H1 (cell line): ENCODE measurements at regions not wholly inside any gene's neighbourhood (a gene's known extent, or its start where the extent isn't known, plus 50 kb on each side); places are given as distances from the start of the nearest gene placed in this dataset.

Experiments used
- CTCF ChIA-PET: fragments of 300-600 bp; sonication (Branson Sonifier 250); formaldehyde crosslinking; loops from one replicate; lab custom pipeline; 2021; ENCODE audit not compliant: partially characterized antibody; lab: Charles Lee
- POLR2A ChIA-PET: fragments of 300-600 bp; sonication (Branson Sonifier 250); formaldehyde crosslinking; loops from one replicate; lab custom pipeline; 2021; ENCODE audit warnings: inconsistent platforms; ENCODE audit not compliant: partially characterized antibody; lab: Charles Lee
- DNase-seq, 2 experiments: peaks; one replicate each; pipeline versions ENCODE4 v3.0.0 to v3.0.0-alpha.2; 2010 to 2022; ENCODE audit warnings: low spot score in 2 of 2, low read depth in 1 of 2, mixed read lengths in 1 of 2
- FAIRE-seq: peaks from 2 replicates; lab custom pipeline; 2011; peaks lifted over from hg19 to GRCh38; lab: Jason Lieb, UNC
- H2AFZ ChIP-seq: 2 replicates; pipeline ENCODE4 v1.8.1; 2012; ENCODE audit warnings: low read length, inconsistent platforms
- H2AK5ac ChIP-seq: 2 replicates; pipeline ENCODE4 v1.6.1; 2013; ENCODE audit warnings: low read depth, low read length
- H2BK120ac ChIP-seq: replicated peaks from 2 replicates; pipeline ENCODE3; 2013; ENCODE audit warnings: low read depth, low read length, inconsistent platforms
- H2BK12ac ChIP-seq: 2 replicates; pipeline ENCODE4 v1.6.1; 2013; ENCODE audit warnings: low read depth, low read length
- H2BK15ac ChIP-seq: 2 replicates; pipeline ENCODE4 v1.6.1; 2013; ENCODE audit warnings: low read length
- H2BK20ac ChIP-seq: 2 replicates; pipeline ENCODE4 v1.6.1; 2013; ENCODE audit warnings: low read length
- H2BK5ac ChIP-seq: 2 replicates; pipeline ENCODE4 v1.6.1; 2013; ENCODE audit warnings: low read depth, low read length
- H3K14ac ChIP-seq: 2 replicates; pipeline ENCODE4 v1.6.1; 2013; ENCODE audit warnings: inconsistent platforms; ENCODE audit not compliant: insufficient read length
- H3K18ac ChIP-seq: 2 replicates; pipeline ENCODE4 v1.6.1; 2013; ENCODE audit warnings: low read length; ENCODE audit errors: extremely low read depth
- H3K23ac ChIP-seq: 2 replicates; pipeline ENCODE4 v1.6.1; 2013; ENCODE audit warnings: inconsistent platforms; ENCODE audit not compliant: insufficient read length
- H3K23me2 ChIP-seq: 2 replicates; pipeline ENCODE4 v1.6.1; 2013; ENCODE audit warnings: low read depth, low read length
- H3K27ac ChIP-seq: 2 replicates; pipeline ENCODE4 v1.6.1; 2011; ENCODE audit warnings: low read depth, low read length, inconsistent platforms
- H3K27me3 ChIP-seq, 4 experiments: replicated peaks in 1 of 4; 1 replicate in 1 of 4; 2 replicates in 3 of 4; pipeline versions ENCODE4 v1.6.1 to v1.8.1; 2011 to 2013; ENCODE audit warnings: low read length in 3 of 4, mild to moderate bottlenecking in 3 of 4, inconsistent platforms in 2 of 4, mixed read lengths in 2 of 4, moderate library complexity in 1 of 4; ENCODE audit not compliant: control insufficient read depth in 3 of 4, insufficient read depth in 3 of 4; ENCODE audit errors: extremely low read depth in 1 of 4
- H3K36me3 ChIP-seq, 4 experiments: 2 replicates each; pipeline versions ENCODE4 v1.6.1 to v1.8.1; 2011 to 2013; ENCODE audit warnings: mild to moderate bottlenecking in 4 of 4, low read length in 3 of 4, moderate library complexity in 2 of 4, control low read depth in 1 of 4, inconsistent platforms in 1 of 4; ENCODE audit not compliant: insufficient read depth in 4 of 4, control insufficient read depth in 2 of 4
- H3K4ac ChIP-seq: replicated peaks from 2 replicates; pipeline ENCODE3; 2013; ENCODE audit warnings: low read length, low read depth, mixed read lengths, inconsistent platforms; ENCODE audit not compliant: insufficient read length
- H3K4me1 ChIP-seq, 4 experiments: replicated peaks in 1 of 4; 1 replicate in 1 of 4; 2 replicates in 3 of 4; pipeline versions ENCODE4 v1.6.1 to v1.8.1; 2011 to 2013; ENCODE audit warnings: low read length in 3 of 4, inconsistent platforms in 2 of 4, mixed read lengths in 1 of 4; ENCODE audit not compliant: insufficient read depth in 4 of 4, control insufficient read depth in 3 of 4
- H3K4me2 ChIP-seq, 2 experiments: 2 replicates each; pipeline versions ENCODE4 v1.6.1 to v1.8.1; 2011 to 2013; ENCODE audit warnings: low read depth in 2 of 2, low read length in 2 of 2, control low read depth in 1 of 2, inconsistent platforms in 1 of 2, mild to moderate bottlenecking in 1 of 2; ENCODE audit not compliant: insufficient read depth in 1 of 2
- H3K4me3 ChIP-seq, 4 experiments: fragments of 200-600, 300-600 bp in 1 of 4; sonication (generic), shearing (Covaris generic), sonication (Bioruptor Twin) in 1 of 4; 2 replicates each; pipeline versions ENCODE4 v1.5.1 to v1.8.1; 2011 to 2016; ENCODE audit warnings: low read length in 4 of 4, low read depth in 3 of 4, control low read depth in 2 of 4, inconsistent platforms in 2 of 4, mild to moderate bottlenecking in 2 of 4, mixed read lengths in 1 of 4, moderate library complexity in 1 of 4; ENCODE audit not compliant: insufficient read depth in 2 of 4; ENCODE audit errors: extremely low read depth in 1 of 4
- H3K56ac ChIP-seq: replicated peaks from 2 replicates; pipeline ENCODE3; 2013; ENCODE audit warnings: low read depth, mild to moderate bottlenecking, mixed read lengths, low read length, inconsistent platforms; ENCODE audit not compliant: insufficient read length
- H3K79me1 ChIP-seq: 2 replicates; pipeline ENCODE4 v1.6.1; 2013; ENCODE audit warnings: low read depth, low read length, control low read depth
- H3K79me2 ChIP-seq, 2 experiments: 2 replicates each; pipeline versions ENCODE4 v1.6.1 to v1.8.1; 2012 to 2013; ENCODE audit warnings: low read length in 2 of 2, mild to moderate bottlenecking in 2 of 2, inconsistent platforms in 1 of 2; ENCODE audit not compliant: insufficient read depth in 2 of 2, control insufficient read depth in 1 of 2
- H3K9ac ChIP-seq, 4 experiments: replicated peaks in 1 of 4; 1 replicate in 1 of 4; 2 replicates in 3 of 4; pipeline versions ENCODE4 v1.6.1 to v1.8.1; 2011 to 2013; ENCODE audit warnings: low read depth in 3 of 4, low read length in 3 of 4, control low read depth in 2 of 4, mild to moderate bottlenecking in 2 of 4, moderate library complexity in 2 of 4, inconsistent platforms in 1 of 4; ENCODE audit errors: extremely low read depth in 1 of 4
- H3K9me3 ChIP-seq, 2 experiments: 2 replicates each; pipeline versions ENCODE4 v1.6.1 to v1.8.1; 2012 to 2013; ENCODE audit warnings: mild to moderate bottlenecking in 2 of 2, moderate library complexity in 2 of 2, control low read depth in 1 of 2, inconsistent platforms in 1 of 2, low read depth in 1 of 2, low read length in 1 of 2, mixed read lengths in 1 of 2; ENCODE audit not compliant: insufficient read depth in 2 of 2
- H4K20me1 ChIP-seq, 2 experiments: replicated peaks in 1 of 2; 2 replicates each; pipeline versions ENCODE3 to v1.8.1; 2011 to 2013; ENCODE audit warnings: inconsistent platforms in 2 of 2, low read length in 2 of 2, mild to moderate bottlenecking in 1 of 2; ENCODE audit not compliant: insufficient read depth in 2 of 2, control insufficient read depth in 1 of 2
- H4K5ac ChIP-seq: 2 replicates; pipeline ENCODE4 v1.6.1; 2013; ENCODE audit warnings: low read length, low read depth, mixed read lengths, inconsistent platforms; ENCODE audit not compliant: insufficient read length
- H4K8ac ChIP-seq: 2 replicates; pipeline ENCODE4 v1.8.0; 2013; ENCODE audit warnings: mild to moderate bottlenecking, moderate library complexity, low read length, inconsistent platforms; ENCODE audit not compliant: insufficient read depth; ENCODE audit errors: extremely low read depth
- H4K91ac ChIP-seq: replicated peaks from 2 replicates; pipeline ENCODE3; 2013; ENCODE audit warnings: low read length, mixed read lengths, inconsistent platforms; ENCODE audit not compliant: insufficient read length
- MAFK ChIP-seq: IDR thresholded peaks from 2 replicates; pipeline ENCODE4 v1.6.1; 2012; ENCODE audit warnings: low read depth, mild to moderate bottlenecking, improper control_type of control experiment, low read length
- RFX5 ChIP-seq: IDR thresholded peaks from 2 replicates; pipeline ENCODE4 v1.6.1; 2011; ENCODE audit warnings: low read depth, low read length, improper control_type of control experiment, borderline replicate concordance
- WGBS, 2 experiments: shearing (Covaris generic) in 1 of 2; methylation state at CpG; one replicate each; pipeline versions ENCODE4 v1.1.6 to v1.1.7; 2013 to 2015; ENCODE audit warnings: low lambda C conversion rate in 2 of 2, mixed read lengths in 2 of 2, inconsistent platforms in 1 of 2, low coverage in 1 of 2, missing lambda C conversion rate in 1 of 2; ENCODE audit not compliant: insufficient replicate concordance in 2 of 2, insufficient coverage in 1 of 2, insufficient read length in 1 of 2; ENCODE audit errors: extremely low coverage in 1 of 2, missing lambda C conversion rate in 1 of 2; 5-methylcytosine and 5-hydroxymethylcytosine counted together
- TF ChIP-seq, protein P1 (sequence below): IDR thresholded peaks from 2 replicates; pipeline ENCODE4 v1.6.1; 2011; ENCODE audit warnings: low read length, improper control_type of control experiment

DNA sequence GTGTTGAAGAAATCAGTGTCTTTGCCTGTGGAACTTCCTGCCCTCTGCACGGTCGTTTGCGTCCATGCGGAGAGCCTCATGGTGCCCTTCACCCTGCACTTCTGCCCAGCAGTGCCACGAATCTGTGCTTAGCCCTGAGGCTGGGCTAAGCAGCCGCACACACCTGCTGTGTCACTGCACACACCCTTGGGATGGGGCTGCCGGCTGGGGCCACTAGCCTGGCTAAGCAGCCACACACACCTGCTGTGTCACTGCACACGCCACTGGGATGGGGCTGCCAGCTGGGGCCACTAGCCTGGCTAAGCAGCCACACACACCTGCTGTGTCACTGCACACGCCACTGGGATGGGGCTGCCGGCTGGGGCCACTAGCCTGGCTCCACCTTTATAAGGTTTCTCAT, 188.5 kb downstream of the KIF26A start:
- Histone ChIP-seq H3K27ac (no peak overlapping the region), H4K8ac (peak overlapping the region; percentile 66), H3K9ac (no peak overlapping the region), H3K23me2 (peaks cover 3% of the 10 kb centered on the region; the same call in 1 of the 2 replicates), H3K36me3 (no peaks in the 10 kb centered on the region), H4K20me1 (peaks cover 0 to 4% of the 10 kb centered on the region in 2 experiments), H3K18ac (no peak overlapping the region), H3K14ac (no peak overlapping the region)
- ChIA-PET POLR2A (no interaction called here), CTCF (no interaction called here)
- TF ChIP-seq, protein P1, sequence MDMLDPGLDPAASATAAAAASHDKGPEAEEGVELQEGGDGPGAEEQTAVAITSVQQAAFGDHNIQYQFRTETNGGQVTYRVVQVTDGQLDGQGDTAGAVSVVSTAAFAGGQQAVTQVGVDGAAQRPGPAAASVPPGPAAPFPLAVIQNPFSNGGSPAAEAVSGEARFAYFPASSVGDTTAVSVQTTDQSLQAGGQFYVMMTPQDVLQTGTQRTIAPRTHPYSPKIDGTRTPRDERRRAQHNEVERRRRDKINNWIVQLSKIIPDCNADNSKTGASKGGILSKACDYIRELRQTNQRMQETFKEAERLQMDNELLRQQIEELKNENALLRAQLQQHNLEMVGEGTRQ, result no peak
- TF ChIP-seq MAFK (no peak), RFX5 (no peak)
- TF ChIP-seq, all 59 proteins: peak for 0
- Histone ChIP-seq H4K91ac (no peak overlapping the region), H2AFZ (no peak overlapping the region), H2BK15ac (no peak overlapping the region), H3K79me1 (no peaks in the 10 kb centered on the region), H3K4me2 (no peak overlapping the region), H4K5ac (no peak overlapping the region), H3K9me3 (peaks cover 5% of the 10 kb centered on the region in 2 experiments; a peak in 3 of 4 replicates), H3K23ac (no peak overlapping the region), H2BK120ac (no peak overlapping the region), H2BK12ac (no peak overlapping the region), H2BK5ac (no peak overlapping the region), H3K27me3 (no peaks in the 10 kb centered on the region), H2AK5ac (no peak overlapping the region), H2BK20ac (no peak overlapping the region), H3K56ac (no peak overlapping the region), H3K4me1 (no peaks in the 10 kb centered on the region), H3K4ac (no peak overlapping the region), H3K4me3 (no peak overlapping the region), H3K79me2 (no peaks in the 10 kb centered on the region)
- DNase-seq (peak in 1 of 2 experiments; percentile 23), FAIRE-seq (no peak)
- 88% methylated on average over 10 of the region's 10 CpGs; no CpG with 5 or more reads in 1 of the 2 experiments for WGBS, 2 experiments
